HG02642 (cell line): ENCODE measurements at regions not wholly inside any gene's neighbourhood (a gene's known extent, or its start where the extent isn't known, plus 50 kb on each side); places are given as distances from the start of the nearest gene placed in this dataset.

Experiments used
- ATAC-seq: cut with Tn5 transposase; IDR thresholded peaks from one replicate; pipeline ENCODE4 v1.9.1; 2021; ENCODE audit warnings: mild to moderate bottlenecking; ENCODE audit not compliant: unreplicated experiment, poor library complexity

DNA sequence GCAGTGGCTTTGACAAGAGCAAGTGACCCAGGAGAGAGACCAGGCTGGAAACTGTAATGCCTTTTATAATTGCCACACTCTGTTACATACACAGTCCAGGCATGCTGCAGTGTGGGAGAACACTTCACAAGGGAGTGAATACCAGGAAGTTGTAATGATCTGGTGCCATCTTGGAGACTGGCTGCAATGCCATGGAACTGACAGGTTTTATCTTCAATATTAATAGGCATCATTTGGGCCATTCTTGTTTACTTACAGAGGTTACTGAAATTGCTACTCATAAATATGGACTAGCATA, 274.3 kb downstream of the AUH start:
- no peak for ATAC-seq

DNA sequence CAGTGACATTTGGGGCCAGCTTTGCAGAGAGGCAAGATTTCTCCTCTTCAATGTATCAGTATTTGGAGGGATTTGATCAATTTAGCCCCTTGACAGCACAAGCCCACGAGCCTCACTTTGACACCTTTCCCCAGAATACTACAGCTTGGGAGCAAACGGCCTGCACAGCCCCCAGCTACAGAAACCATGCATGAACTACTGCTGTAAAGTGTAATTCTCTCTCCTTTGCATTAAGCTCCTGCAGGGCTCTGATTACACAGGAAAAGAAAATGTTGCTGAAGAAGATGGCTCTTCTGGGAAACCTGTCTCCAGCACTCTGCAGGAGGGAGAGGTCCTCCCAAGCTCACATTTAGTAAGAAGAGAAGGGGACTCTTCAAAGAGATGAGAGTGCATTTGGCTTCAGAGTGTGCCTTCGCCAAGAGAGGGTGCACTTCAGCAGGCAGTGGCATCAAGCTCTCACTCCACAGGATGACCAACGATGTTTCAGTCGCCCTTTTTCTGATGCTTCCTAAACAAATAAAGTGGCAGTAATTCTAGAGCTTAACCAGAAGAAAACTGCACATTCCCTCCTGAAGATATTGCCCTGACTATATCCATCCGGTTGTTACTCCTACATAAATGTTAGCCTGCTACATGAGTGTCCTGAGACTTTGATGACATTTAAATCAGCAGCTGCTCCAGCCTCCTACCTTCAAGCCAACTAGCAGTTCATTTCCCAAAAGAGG, 272.2 kb downstream of the AUH start:
- no peak for ATAC-seq

DNA sequence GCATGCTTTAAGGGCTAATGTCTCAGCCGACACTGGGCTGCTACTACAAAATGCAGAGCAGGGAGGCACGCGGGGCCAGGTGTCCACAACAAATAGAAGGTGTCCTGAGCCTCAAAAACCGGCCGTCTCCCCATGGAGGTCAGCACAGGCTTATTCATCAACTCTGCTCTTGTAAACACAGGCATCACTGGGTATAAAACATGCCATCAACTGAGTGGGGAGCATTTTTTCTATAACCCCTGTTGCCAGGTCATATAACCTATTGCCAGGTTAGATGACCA, 271.6 kb downstream of the AUH start:
- no peak for ATAC-seq

DNA sequence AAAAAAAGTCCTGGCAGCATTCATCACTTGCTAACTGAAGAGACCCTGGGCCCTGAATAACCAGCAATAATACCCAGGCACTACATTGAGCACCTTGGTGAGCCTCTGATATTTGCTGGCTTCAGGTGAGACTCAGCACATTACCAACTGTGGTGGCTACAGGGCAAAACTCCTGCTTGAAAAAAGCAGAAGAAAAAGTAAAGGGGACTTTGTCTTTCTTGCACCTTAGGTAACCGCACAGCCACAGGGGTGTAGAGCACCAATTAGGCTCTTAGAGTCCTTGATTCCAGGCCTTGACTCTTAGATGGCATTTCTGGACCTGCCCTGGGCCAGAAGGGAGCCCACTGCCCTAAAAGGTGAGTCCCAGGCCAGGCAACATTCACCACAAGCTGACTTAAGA, 269.5 kb downstream of the AUH start:
- no peak for ATAC-seq

DNA sequence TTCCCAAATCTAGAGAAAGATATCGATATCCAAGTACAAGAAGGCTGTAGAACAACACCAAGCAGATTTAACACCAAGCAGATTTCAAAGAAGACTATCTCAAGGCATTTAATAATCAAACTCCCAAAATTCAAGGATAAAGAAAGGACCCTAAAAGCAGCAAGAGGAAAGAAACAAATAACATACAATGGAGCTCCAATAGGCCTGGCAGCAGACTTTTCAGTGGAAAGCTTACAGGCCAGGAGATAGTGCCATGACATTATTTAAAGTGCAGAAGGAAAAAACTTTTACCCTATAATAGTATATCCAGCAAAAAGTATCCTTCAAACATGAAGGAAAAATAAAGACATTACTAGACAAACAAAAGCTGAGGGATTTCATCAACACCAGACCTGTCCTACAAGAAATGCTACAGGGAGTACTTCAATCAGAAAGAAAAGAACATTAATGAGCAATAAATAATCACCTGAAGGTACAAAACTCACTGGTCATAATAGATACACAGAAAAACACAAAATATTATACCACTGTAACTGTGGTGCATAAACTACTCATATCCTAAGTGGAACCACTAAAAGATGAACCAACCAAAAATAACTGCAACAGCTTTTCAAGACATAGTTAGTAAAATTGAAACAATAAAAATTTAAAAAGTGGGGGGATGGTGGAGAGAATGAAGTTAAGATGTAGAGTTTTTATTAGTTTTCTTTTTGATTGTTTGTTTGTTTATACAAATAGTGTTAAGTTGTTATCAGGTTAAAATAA, 267.2 kb downstream of the AUH start:
- ATAC-seq = no peak

DNA sequence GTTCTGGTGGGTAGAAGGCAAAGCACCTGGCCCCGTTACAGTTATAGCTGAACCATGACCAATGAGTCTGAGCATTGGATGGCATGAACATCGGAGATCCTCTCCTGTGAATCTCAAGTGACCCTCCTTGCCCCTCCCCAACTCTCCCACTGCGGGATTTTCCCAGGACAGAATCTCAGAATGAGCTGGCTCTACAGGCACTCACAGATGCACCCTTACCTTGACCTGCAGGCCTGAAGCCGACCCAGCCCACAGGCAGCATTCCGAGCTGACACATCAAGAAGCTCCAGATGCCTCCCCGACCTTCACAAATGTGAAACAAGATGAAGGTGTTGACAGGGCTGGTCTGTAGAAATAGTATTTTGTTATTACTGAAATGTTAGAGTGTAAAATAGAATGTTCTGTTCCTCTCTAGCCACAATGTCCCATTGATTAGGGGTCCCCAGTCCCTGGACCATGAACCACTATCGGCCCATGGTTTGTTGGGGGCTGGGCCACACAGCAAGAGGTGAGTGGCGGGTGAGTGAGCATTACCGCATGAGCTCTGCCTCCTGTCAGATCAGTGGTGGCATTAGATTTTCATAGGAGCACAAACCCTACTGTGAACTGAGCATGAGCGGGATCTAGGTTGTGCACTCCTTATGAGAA, 263.4 kb downstream of the AUH start:
- no peak for ATAC-seq

DNA sequence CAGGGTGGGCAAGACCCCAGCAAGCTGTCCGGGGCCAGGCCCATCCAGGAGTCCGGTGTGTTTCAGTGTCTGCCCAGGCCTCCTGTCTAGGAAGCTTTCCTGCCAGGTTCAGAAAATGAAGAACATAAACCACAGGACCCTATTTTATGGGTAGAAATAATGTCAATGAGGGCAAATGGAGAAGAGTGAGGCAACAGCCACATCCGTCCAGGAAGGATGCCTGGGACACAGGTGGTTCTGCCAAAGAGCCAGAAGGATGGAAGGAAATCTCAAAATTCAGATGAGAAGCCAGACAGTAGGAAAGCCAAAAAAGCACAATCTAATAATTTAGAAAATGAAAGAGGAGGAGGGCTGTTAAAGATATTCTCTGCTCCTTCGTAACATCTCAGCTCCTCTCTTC, 262.3 kb downstream of the AUH start:
- no peak for ATAC-seq

DNA sequence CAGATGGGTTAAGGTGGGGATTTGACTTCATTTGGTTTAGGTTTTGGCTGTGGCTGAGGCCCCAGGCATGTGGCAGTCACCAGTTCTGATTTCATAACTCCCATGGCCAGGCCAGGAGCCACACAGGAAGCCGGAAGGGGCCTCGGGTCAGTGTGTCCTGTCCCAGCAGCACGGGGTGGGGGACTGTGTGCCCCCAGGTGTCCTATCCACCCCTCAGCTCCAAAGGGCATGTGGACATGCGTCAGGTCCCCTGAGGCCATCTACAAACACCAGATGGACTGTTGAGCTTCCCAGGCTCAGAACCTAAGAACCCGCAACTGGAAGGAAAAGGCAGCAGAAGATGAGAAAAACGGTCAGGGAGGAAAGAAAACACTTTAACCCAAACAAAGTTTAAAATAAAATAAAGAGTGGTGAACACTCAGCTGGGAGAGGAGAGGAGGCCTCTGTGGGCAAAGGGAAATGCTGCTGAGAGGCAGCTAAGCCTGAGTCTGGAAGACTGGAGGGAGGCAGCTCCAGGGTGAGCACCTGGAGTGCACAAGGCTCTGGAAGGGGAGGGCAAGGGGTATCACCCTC, 260.8 kb downstream of the AUH start:
- no peak for ATAC-seq

DNA sequence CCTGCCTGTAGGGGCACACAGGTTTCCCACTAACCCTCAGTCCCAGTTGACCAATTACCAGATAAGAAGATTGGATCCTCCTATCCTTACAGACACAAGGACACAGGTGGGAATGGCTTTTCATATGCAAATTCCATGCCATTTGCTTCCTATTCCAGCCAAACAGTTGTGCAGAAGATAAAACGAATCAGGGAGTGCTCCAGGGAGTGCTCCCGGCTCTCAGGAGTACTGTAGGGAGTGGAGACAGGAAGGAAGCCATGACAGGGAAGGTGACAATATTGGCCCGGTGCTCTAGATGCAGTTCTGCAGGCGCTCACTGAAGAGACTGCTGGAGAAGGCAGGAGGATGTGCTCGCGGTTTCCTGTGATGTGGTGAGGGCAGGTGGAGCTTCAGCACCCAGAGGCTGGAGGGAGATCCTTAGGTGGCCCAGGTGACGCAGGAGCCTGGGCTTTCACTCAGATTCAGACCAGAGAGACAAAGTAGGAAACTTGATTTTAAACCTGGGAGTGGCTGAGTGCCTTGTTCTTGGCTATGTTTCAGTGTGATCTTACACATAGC, 260.0 kb downstream of the AUH start:
- no peak for ATAC-seq

DNA sequence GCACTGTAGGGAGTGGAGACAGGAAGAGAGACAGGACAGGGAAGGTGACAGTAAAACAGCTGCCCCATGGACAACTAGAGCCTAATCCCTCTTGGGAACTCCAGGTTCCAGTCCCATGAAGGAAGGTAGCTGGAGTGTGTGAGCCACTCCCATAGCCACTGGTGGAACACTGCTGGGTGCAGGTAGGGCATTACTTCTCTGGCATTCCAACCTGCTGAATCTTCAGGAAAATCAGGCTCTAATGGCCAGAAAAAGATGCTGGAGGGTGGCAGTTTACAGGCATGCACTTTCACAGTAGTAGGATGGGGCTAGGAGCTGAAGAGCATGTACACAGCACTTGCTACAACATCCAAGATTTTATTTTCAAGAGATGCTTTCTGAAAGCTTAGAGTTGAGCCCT, 259.4 kb downstream of the AUH start:
- ATAC-seq = no peak

DNA sequence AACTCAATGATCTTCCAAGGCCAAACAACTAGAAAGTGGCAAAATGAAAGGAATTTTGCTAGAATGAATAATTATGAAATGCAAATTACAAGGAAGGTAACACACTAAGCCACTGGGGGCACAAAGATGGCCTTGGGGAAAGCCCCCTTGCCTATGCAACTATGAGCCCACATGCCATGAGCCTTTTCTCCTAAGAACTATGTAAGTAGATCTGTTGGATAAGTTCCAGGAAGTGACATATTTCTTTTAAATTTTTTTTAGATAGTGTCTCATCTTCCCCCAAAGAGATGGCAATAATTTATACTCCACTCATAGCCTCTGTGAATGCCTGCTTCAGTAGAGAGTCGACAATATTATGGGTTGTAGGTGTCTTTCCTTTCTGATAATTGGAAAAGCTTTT, 257.8 kb downstream of the AUH start:
- ATAC-seq = no peak

DNA sequence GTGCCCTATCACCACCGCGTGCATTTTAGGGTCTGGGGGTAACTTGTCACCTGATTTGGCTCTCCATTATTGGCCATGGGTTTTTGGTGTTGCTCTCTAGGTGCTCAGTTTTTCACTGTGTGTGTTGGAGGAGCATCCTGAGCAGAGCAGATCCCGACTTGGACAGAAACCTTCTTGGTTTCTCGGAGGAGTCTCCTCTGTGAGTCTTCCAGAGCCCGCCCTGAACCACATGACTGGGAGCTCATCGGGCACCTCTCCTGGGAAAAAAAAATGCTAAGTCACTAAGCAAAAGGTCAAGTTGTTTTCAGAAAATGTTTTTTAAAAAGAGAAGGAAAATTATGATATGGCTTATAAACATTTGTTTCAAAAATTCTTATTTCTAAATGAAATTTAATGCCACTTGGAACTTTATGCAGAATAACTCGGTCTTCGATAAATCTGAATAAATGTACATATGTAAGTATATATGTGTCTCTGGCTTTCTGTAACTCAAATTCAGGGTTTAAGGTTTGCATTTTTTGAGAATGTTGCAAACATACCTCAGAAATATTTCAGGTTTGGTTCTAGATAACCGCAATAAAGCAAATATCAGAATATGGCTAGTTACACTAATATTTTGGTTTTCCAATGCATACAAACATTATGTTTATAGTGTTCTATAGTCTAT, 255.2 kb downstream of the AUH start:
- ATAC-seq = no peak

DNA sequence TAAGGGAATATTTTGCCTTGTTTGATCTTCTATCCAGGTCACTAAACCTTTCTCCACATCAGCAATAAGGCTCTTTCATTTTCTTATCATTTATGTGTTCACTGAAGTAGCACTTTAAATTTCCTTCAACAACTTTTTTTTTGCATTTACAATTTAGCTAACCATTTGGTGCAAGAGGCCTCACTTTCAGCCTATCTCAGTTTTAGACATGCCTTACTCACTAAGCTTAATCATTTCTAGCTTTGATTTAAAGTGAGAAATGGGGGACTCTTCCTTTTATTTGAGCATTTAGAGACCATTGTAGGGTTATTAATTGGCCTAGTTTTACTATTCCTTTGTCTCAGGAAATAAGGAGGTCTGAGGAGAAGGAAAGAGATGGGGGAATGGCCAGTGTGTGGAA, 250.5 kb downstream of the AUH start:
- no peak for ATAC-seq

DNA sequence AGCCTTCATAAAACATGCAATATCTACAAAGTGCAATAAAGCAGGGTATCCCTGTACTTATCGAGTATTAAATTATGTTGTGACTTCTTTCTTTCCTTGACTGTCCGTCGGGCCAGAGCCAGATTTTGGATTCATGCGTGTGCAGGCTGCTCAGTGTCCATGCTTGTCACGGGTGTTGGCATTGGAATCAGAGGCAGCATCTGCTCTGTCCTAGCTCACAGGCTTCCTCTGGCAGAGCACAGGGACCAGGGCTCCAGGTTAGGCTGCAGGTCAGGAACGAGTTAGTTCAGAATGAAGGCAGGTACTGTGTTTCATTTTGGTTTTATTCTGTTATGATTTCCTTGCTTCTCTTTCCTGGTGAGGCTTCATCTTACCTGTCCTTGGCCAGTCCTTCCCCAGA, 249.8 kb downstream of the AUH start:
- ATAC-seq = no peak

DNA sequence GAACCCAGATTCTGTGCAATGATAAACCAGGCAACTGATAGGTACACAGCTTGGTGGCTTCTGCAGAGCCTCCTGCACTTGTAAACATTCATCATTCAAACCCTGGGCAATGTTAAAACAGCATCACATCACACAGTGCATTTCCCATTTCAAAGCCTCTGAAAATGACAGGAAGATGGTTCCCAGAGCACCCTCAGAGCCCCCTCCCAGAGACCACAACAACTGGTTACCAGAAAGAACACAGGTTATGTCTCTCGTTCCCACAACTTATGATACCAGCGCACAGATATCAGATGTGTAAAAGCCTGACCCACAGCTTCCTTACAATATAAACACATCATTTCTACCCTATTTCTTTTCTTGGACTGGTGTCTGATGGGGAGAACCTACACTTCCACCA, 248.7 kb downstream of the AUH start:
- no peak for ATAC-seq

DNA sequence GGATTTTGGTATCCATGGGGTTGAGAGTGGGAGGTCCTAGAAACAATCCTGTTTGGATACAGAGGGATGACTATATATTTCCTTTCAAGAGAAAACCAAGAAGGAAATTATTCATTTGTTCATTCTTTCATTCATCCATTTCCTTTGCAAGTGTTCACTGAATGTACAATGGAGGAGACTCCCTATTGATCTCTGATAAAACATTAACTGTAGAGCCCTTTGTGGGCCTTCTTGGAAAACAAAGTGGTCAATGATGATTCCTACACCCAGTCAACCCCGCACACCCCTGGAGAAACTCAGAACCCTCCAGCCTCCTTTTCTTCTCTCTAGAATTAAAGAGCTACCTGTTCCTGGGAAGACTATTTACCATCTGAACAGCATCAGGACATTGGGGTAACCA, 247.3 kb downstream of the AUH start:
- ATAC-seq = no peak

DNA sequence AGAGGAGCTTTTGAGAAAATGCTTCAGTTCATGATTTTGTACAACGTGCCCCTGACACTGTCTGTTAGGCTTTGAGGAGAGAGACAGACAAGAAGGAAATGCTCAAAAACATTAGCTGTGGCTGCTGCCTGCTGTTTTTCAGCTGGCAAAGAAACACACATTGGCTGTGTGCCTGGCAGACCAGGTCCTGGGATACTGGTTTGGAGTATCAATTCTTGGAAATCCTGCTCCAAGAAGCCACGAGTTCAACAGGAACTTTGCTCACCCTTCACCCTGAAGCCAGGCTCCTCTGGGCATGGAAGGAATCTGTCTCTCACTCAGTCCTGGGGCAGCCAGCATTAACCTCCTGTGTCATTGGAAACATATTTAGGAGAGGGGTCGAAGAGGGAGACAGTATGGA, 245.5 kb downstream of the AUH start:
- no peak for ATAC-seq

DNA sequence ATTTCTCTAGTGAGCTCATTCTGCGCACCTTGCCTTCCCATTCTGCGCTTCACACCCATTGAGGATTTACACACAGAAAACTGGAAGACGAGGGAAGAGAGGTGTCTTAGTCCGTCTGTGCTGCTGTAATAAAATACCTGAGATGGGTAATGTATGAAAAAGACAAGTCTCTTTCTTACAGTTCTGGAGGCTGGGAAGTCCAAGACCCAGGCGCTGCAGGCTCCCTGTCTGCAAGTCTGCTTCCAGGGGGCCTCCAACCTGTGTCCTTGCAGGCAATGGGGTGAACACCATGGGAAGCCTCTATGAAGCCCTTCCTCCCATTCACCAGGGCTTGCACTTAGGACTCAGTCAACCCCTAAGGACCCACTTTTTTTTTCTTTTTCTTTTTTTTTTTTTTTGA, 245.0 kb downstream of the AUH start:
- ATAC-seq = no peak

DNA sequence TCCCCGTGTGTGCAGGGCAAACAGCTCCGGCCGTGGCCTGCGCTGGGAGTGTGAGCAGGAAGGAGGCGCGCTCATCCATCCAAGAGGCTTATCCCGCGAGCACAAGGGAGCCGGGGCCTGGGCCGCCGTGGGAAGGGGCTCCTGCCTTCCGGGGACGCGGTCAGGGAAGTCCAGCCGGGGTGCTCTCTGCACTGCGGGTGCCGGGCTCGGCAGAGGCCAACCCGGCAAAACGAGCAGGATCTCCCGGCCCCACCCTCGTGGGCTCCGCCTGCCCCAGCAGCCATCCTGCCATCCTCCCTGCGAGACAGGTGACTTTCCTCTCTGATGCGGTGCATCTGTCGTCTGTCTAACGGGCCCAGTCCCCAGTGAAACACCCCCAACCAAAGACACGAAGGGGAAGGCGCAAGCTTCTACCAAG, 244.2 kb downstream of the AUH start:
- ATAC-seq = no peak

DNA sequence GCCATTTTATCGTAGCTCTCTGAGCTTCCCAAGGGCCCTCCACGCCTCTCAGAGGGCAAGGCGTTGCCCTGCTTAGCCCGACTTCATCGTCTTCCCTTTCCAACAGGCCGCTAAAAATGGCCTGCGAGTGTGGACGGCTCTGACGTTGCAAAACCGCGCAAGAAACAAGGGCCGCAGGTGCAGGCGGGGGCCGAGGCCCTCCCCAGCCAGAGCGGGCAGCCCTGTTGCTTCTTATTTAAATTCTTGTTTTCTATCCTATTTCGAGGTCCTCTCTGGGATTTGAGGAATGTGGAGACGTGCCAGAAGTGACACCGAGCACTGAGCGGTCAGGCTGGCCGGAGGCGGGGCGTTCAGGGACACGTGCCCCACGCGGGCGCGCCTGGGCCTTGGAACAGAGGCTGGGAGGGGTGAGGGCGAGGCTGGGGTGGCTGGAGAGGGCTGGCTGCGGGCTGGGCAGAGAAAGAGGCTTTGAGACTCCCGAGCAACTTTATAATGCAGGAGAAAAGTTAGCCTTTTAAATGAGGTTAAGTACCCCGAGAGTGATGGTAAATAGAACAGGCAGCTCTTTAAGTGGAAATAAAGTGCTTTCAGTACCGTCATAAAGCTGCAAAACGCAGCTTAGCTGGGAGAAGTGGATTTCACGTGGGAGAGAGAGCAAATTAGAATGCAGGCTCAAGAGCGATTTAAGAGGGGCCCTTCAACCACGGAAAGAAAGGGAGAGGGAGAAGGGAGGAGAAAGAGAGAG, 243.6 kb downstream of the AUH start:
- no peak for ATAC-seq
